AML-193 (cell line): ENCODE measurements at regions not wholly inside any gene's neighbourhood (a gene's known extent, or its start where the extent isn't known, plus 50 kb on each side); places are given as distances from the start of the nearest gene placed in this dataset.

Source experiments
- DNase-seq, 2 experiments: peaks; one replicate each; lab custom pipeline; 2025; lab: John Stamatoyannopoulos, UW

DNA sequence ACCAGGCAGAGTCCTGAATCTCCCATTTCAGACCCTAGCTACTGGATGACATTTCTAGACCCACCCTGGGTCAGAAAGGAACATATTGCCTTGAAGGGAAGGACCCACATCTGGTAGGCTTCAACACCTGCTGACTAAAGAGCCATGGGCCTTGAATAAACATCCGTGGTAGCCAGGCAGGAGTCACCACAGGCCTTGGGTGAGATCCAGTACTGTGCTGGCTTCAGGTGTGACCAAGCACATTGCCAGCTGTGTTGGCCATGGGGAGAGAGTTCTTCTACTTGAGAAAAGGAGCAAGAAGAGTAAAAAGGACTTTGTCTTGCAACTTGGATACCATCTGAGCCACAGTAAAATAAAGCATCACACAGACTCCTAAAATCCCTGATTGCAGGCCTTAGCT is 332.6 kb downstream of the SLC16A7 start:
- no peak for DNase-seq

DNA sequence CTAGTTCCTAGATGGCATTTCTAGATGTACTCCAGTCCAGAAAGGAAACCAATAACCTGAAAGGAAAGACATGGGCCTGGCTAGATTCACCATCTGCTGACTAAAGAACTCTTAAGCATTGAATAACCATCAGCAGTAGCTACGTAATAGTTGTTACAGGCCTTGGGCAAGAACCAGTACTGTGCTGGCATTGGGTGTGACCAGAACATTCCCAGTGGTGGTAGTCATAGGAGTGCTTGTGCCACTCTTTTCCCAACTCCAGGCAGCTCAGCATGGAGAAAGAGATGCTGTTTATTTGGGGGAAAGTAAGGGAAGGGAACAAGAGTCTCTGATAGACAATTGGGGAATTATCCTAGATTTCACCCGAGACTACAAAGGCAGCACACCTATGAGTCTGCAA is 333.3 kb downstream of the SLC16A7 start:
- DNase-seq: no peak

DNA sequence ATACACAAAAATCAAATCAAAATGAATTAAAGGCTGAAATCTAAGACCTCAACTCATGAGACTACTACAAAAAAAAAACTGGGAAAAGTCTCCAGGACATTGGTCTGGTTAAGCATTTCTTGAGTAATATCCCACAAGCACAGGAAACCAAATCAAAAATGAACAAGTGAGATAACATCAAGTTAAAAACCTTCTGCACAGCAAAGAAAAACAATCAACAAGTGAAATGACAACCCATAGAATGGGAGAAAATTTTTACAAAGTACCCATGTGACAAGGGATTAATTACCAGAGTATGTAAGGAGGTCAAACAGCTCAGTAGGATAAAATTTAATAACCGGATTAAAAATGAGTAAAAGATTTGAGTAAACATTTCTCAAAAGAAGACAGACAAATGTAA is 338.7 kb downstream of the SLC16A7 start:
- DNase-seq: no peak

DNA sequence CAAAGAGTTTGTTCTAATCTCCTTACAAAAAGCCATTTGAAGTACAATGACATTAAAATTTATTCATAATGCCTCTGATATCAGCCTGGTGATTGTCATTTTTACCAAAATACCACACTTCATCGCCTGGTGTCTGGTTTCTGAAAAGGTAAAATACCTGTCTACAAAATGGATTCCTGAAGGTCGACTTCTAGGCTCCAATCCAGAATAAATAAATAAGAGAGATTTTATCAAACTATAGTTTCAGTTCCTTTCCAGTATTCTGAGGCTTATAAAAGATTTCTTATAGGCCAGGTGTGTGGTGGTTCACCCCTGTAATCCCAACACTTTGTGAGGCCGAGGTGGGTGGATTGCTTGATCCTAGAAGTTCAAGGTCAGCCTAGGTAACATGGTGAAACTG is 340.7 kb downstream of the SLC16A7 start:
- no peak for DNase-seq

DNA sequence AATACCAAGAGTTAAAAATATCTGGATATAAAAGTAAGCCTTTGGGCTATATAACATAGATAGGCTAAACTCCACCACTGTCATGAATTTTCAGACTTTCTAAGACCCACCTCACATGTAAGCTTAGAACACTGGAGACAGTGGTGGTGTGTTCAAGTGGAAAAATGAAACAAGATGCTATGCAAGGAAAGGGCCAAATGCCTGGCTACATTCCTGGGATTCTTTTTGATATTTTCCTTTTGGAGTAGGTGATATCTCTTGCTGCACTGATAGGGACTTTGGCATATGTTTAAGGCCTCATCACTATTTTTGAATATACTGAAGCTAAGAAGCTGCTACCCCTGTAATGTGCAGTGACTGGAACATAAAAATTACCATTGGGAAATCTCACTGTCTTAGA is 341.3 kb downstream of the SLC16A7 start:
- DNase-seq: no peak

DNA sequence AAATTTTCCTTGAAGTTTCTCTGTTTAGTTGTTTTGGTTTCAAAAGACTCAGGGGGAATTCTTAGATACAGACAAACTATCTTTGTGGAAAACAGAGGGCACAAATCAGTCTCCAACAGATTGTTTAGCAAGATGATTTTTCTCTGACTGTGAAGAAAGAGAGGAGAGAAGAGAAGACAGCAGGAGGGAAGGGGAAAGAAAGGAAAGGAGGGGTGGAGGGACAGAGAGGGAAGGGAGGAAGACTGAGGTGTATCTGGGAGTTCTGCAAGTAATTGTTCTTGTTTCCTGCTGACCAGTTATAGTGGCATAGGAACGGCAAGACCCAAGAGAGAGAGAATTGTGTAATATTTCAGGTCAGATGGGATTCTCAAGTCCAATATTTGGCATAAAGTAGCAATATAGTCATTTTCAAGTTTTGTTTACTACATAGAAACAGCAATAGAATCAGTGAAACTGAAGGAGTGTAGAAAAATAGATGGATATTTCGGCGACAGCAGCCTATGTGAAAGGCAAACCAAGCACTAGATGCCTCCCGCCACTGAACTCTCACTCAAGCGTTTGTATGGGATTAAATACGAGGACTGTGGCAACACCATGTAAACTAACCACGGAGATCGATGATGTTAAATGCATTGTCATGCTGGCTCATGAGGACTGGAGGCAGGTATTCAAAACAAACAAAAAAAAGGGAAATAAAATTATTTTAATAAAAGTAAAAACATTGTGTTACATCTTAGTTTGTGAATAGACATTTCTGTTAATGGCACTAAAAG is 342.5 kb downstream of the SLC16A7 start:
- no peak for DNase-seq

DNA sequence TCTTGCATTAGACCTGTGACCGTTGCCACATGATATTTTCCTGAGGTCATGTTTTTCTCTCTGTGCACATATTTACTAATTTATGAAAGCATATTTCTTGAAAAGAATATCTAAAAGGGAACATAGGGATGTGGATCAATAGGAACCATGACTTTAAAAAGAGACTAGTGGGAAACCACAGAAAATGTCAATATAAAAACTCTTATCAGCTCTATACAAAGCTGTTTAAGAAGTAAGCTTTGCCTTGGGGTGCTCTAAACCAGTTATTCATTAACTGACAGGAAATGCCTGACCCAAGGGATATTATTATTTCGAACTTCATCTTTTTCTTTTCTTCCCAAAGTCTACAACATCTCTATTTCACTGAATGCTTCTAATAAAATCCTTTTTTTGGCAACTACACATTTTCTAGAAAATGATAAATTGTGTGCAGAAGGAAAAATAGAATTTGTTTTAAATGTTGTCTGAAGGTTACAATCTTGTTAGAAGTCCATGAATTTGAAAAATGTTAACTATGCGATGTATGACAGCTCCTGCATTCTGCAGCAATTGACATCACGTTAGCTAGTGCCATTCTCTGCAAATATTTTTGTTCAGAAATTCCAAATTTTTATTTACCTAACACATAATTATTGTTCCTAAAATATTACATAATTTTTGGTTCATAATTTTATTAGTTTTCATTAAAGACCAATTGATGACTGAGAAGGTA is 345.0 kb downstream of the SLC16A7 start:
- DNase-seq: no peak

DNA sequence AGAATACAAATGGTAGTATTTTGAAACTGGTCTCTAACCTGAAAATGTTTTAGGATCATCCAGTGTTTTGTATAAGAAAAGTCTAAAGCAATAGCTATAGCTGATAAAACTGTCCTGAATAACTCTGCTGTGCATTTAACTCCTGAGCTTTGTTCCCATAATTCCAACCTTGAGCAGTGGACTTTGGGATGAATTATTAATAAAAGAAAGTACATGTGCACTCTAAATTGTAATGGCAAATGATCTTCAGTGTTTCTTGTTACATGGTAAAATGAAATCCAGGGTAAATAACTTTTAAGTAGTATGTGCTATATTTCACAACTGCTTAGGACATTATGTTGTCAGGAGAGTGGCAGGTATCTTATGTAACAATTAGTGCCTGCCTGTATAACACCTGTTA is 345.6 kb downstream of the SLC16A7 start:
- DNase-seq: no peak

DNA sequence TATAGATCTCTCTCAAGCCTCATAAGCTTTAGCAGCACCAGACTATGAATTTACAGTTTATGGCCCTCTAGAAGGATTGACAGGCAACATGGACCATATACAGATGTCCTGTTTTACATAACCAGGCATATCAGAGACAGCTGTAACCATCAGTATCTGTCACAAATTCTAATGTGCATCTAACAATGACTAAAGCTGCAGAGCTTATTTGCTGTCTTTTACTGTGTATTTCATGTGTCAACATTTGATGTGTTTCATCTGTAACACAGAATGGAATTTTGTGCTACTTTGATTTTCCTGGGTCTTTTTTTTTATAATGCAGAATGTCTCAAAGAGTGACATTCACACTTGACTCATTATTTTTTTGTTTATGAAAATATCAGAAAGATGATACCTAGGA is 348.3 kb downstream of the SLC16A7 start:
- DNase-seq: no peak

DNA sequence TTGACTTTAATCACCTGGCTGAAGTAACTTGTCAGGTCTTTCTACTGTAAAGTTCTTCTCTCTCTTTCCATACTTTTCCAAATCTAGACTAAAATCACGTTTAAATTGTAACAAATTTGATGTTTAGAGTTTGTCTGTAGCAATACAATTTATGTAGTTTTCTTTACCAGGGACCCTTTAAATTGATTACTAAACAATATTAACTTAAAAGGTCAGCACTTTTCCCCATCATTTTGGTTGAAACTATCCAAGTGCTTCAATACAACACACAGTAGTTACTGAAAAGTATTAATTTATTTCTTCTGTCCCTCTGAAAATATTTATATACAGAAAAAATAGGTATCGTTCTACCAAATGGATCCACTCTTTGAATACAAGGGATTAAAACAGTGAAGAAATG is 350.8 kb downstream of the SLC16A7 start:
- no peak for DNase-seq

DNA sequence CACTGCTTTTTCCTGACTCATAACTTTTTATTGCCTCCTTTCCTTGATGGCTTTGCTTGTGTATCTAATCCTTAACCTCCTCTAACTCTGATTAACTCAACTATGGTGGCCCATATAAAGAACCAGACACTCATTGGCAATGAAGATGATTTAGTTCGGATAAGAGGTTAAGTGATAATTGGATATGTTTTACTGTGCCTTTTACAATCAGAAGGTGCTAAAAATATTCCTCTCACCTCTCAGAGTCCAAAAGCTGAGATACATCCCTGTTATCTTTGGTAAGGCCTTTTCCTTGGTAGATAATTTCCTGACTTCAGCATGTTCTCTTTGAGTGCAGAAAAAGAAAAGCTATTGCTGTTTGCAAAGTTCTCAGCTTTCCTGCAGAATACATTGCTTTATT is 367.7 kb downstream of the SLC16A7 start:
- no peak for DNase-seq

DNA sequence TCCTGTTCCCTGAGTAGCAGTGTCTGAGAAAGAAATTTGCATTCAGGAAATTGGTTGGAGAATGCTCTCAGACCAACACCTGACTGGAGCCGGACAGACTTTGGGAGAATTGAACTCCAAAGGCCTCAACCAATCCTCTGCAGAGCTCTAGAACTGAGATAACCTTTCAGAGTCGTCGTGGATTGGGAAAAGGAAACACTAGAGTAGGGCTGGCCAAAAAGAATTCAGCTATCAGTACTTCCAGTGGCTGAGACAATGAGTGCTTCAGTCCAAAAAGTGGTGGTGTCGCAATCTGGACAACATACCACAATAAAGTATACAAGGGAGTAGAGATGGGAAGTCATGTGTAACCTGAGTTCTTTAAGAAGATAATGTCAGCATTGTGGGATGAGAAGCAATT is 377.1 kb downstream of the SLC16A7 start:
- no peak for DNase-seq

DNA sequence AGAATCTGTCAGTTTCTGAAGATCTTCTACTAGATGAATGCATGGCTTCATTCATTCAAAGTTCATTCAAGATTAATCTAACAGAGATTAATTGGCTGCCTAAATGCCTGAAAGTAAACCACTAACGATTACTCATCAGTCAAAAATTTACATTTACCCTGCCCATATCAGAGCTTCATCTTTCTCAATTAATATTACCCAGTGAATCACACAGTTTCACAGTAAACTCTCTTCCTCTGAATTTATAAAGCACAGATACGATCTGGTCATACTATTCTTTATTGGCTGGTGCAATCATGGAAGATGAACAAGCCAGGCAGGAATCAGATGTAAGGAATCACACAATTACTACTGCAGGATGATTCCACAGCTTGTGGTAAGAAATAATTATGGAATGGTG is 377.7 kb downstream of the SLC16A7 start:
- no peak for DNase-seq

DNA sequence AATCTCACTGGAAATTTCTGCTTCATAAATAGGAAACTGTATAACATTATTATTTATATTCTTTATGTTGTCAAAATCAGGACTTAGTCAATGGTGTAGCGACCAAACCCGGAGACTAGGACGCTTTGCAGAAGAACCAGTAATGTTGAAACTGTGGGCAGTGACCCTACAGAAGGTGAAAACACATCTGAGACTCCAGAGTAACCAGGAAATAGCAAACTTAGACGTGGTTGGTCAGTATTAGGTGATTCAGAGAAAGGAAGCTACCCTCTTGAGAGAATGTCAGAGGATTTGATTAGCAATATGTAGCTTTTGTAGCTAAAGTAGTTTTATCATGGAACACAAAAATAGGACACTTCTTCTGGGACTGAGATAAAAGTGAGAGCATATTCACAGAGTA is 381.9 kb downstream of the SLC16A7 start:
- no peak for DNase-seq

DNA sequence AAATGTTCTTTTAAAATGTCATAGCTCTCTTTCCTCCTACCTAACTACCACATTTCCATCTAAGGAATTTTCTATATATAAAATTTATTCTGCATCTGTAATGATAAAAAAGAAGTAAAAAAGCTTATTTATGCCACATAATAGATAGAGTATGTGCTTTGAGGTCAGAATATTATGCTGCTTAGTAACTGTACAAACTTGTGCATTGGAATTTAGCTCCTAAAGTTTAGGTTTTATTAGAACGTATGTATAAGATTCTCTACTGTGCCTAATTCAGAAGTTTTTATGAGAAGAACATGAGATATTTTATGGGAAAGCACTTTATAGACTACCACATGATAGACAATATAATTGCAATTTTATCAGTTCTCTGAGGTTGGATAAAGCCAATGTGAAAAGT is 384.6 kb downstream of the SLC16A7 start:
- no peak for DNase-seq

DNA sequence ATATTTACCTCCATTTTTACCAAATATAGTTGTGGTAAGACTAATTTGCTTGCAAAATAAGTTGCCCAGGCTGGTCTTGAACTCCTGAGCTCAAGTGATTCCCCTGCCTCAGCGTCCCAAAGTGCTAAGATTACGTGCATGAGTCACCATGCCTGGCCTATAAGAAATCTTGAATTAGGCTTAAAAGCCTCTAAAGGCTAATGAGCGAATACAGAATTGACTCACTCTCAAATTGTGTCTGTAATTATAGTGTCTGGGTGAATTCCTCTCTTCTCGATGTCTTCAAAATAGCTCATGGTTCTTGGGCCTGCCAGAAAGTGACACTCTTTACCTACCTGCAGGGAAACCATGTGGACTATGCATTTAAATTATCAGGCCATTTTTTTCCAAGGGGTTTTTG is 403.5 kb downstream of the SLC16A7 start:
- DNase-seq: no peak

DNA sequence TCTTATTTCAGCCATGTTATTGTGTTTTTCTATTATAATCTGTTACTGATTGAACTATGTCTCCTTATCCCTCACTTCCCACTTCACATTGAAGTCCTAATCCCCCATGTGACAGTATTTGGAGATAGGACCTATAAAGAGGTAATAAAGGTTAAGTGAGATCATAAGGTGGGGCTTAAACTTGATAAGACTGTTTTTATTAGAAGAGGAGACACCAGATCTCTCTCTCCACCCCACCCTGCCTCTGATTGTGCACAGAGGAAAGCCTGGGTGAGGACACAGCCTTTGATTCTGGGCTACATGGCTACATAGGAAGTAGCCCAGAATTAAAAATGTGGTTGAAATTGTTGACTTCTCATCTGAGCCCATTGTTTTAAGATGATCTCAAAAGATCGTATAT is 414.7 kb downstream of the SLC16A7 start:
- DNase-seq: no peak

DNA sequence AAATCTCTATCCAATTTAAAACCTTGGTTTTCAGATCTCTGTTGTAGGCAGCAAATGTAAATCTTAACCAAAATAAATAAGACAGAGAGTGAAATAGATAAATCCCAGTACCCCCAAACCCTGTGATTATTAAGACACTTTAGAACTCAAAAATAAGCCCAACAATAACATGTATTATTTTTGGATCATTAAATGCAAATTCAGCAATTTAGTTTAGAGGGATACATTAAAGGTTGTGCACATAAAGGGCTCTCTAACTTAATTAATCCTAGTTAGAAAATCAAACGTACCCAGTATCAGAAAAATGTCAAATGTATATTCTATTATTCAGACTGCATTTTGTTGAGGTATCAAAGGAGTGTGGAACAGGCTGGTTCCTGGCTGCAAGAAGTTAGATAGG is 416.8 kb downstream of the SLC16A7 start:
- DNase-seq: no peak

DNA sequence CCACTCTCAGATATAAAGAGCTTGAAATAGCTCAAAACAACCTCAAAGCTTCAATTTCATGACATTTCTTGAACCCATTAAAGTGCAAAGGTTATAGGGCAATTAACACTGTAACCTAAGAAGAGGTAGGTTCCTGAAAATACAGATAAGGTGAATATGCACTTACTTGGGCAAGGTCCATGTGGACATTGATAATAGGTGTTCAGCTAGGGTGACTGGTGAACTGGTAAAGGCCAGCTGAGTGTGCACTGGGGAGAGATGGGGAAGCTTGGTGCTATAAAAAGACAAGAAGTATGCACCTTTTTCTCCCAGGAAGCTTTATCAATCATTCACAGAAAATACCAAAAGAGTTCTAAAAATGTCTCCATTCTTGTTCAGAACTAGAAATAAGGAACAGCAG is 418.6 kb downstream of the SLC16A7 start:
- no peak for DNase-seq

DNA sequence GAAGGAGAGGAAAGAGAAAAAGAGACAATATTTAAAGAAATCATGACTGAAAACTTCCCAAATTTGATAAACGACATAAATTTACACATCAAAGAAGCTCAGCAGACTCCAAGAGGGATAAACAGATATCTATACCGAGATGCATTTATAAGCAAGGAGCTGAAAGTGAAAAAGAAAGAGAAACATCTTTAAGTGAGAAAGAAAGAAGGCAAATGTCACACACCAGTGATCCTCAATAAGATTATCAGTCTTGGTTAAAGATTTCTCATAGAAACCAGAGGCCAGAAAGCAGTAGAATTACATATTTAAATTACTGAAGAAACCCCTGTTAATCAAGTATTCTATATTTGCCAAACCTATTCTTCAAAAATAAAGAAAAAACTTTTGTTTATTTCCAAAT is 424.2 kb downstream of the SLC16A7 start:
- no peak for DNase-seq

DNA sequence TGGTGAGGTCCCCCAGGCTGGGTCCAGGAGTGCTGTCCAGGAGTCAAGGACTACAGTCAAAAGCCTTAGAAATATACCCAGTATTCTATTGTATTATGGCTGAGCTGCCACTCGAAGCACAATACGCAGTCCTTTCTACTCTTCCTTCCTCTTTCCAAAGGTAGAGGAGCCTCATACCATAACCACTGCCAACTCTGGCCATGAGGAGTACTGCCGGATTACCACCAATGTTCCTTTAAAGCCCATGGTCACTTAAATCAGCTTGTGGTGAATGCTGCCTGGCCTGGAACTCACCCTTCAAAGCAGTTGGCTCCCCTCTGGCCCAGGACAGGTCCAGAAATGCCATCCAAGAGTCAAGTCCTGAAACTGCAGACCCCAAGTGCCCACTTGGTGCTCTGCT is 425.4 kb downstream of the SLC16A7 start:
- no peak for DNase-seq

DNA sequence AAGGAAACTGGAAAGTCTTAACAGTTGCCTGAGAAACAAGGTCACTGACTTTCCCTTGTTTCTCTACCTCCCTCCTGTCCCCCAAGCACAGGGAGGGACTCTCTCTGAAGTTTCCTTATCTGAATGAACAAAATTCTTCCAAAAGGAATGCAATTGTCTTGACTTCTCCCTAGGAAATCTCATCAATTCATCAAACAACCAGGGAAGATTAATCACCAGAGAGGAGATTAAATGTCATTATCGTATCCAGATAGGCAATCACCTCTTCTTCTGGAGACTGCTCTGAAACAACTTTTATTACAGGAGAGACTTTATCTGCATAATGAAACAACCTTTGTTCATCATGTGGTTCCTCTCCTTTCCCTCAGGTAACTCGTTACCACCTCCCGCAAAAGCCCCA is 431.4 kb downstream of the SLC16A7 start:
- no peak for DNase-seq

DNA sequence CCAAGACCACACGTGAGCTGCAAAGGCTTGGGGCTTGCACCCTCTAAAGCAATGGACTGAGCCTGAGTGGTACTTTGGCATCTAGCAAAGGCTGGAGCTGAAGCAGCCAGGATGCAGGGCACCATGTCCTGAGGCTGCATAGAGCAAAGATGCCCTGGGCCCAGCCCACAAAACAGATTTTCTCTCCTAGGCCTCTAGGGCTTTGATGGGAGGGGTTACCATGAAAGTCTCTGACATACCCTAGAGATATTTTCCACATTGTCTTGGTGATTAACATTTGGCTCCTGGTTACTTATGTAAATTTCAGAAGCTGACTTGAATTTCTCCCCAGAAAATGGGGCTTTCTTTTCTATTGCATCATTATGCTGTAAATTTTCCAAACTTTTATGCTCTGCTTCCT is 438.3 kb downstream of the SLC16A7 start:
- DNase-seq: no peak

DNA sequence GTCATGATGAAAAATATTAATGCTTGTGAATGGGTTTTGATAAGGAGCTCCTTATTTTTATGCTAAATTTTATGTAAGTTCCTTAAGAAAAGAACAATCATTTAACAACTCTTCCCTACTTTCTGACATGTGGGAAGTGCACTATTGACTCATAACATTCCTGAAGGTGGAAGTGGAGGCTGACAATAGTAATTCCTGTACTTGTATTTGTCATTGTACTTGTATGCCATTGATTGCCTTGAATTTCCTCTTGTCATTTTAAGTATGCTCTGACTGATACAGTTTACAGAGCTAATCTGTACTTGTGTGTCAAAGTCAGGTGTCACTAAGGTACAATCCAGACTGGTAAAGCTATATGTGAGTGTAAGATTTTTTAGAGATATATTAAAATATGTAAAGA is 440.0 kb downstream of the SLC16A7 start:
- no peak for DNase-seq
